ENCODE measurements at regions not wholly inside any gene's neighbourhood (a gene's known extent, or its start where the extent isn't known, plus 50 kb on each side); places are given as distances from the start of the nearest gene placed in this dataset.

GRCh38 chr1:221886743-221887414 lies 145.0 kb upstream of the DUSP10 start:
- TF ChIP-seq BHLHE40 (IDR thresholded peaks at IDR 0.05; ENCODE audit: borderline replicate concordance) (no peak), SP1 (IDR thresholded peaks at IDR 0.05) (no peak), HDGF (IDR thresholded peaks at IDR 0.05; ENCODE audit: borderline replicate concordance) (no peak), FOXM1 (IDR thresholded peaks at IDR 0.05; ENCODE audit: borderline replicate concordance) (no peak), ARNT (IDR thresholded peaks at IDR 0.05) (no peak), ZNF384 (IDR thresholded peaks at IDR 0.05) (no peak), L3MBTL2 (conservative IDR thresholded peaks at IDR 0.05) (no peak), FOXA1 (IDR thresholded peaks at IDR 0.05) (no peak), TARDBP (IDR thresholded peaks at IDR 0.05) (no peak), FOXK2 (IDR thresholded peaks at IDR 0.05) (no peak), LEF1 (IDR thresholded peaks at IDR 0.05; ENCODE audit: borderline replicate concordance) (no peak), SUZ12 (IDR thresholded peaks at IDR 0.05) (no peak), ELF4 (IDR thresholded peaks at IDR 0.05) (no peak)
- TF ChIP-seq, protein P1, sequence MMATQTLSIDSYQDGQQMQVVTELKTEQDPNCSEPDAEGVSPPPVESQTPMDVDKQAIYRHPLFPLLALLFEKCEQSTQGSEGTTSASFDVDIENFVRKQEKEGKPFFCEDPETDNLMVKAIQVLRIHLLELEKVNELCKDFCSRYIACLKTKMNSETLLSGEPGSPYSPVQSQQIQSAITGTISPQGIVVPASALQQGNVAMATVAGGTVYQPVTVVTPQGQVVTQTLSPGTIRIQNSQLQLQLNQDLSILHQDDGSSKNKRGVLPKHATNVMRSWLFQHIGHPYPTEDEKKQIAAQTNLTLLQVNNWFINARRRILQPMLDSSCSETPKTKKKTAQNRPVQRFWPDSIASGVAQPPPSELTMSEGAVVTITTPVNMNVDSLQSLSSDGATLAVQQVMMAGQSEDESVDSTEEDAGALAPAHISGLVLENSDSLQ (IDR thresholded peaks at IDR 0.05): no peak
